PC-3 (cell line): ENCODE measurements at regions not wholly inside any gene's neighbourhood (a gene's known extent, or its start where the extent isn't known, plus 50 kb on each side); places are given as distances from the start of the nearest gene placed in this dataset.

Experiments
- ATAC-seq: fragments of 200-7000 bp; cut with Tn5 transposase; 2 replicates; pipeline ENCODE4 v1.9.1; 2020; ENCODE audit warnings: mild to moderate bottlenecking, moderate library complexity
- BruUV-seq: library from RNA; stranded (reverse); fragments of 400-500 nt; replicated peaks from 2 replicates; lab custom pipeline; 2021; lab: Mats Ljungman, UMichigan
- CTCF ChIA-PET: fragments of 300-600 bp; sonication (Branson Sonifier 250); formaldehyde crosslinking; loops from one replicate; lab custom pipeline; 2022; ENCODE audit warnings: antibody characterized with exemption; lab: Charles Lee
- POLR2A ChIA-PET: fragments of 300-600 bp; sonication (Branson Sonifier 250); formaldehyde crosslinking; loops from one replicate; lab custom pipeline; 2022; ENCODE audit warnings: antibody characterized with exemption; ENCODE audit not compliant: unreplicated experiment; lab: Charles Lee
- DNase-seq: peaks from one replicate; pipeline ENCODE4 v3.0.0-alpha.2; 2015
- H2AFZ ChIP-seq: fragments of 300-600 bp; sonication (generic); 2 replicates; pipeline ENCODE4 v1.6.0; 2016; ENCODE audit warnings: antibody characterized with exemption, low read length
- H3F3A ChIP-seq: fragments of 300-600 bp; sonication (generic); one replicate; pipeline ENCODE4 v1.6.0; 2017; ENCODE audit warnings: antibody characterized with exemption, low read length, control low read depth, mild to moderate bottlenecking; ENCODE audit not compliant: unreplicated experiment
- H3K27ac ChIP-seq: fragments of 300-600 bp; sonication (generic); 2 replicates; pipeline ENCODE4 v1.5.1; 2016; ENCODE audit warnings: mild to moderate bottlenecking, low read length
- H3K27me3 ChIP-seq: fragments of 300-600 bp; sonication (generic); 2 replicates; pipeline ENCODE4 v1.6.1; 2016; ENCODE audit warnings: low read length, mixed read lengths
- H3K36me3 ChIP-seq: fragments of 300-600 bp; sonication (generic); 2 replicates; pipeline ENCODE4 v1.6.1; 2016; ENCODE audit warnings: low read depth, mixed run types, low read length, mixed read lengths
- H3K4me1 ChIP-seq: fragments of 300-600 bp; sonication (generic); 2 replicates; pipeline ENCODE4 v1.5.1; 2016; ENCODE audit warnings: low read length; ENCODE audit not compliant: insufficient read depth
- H3K4me2 ChIP-seq: fragments of 300-600 bp; sonication (generic); 2 replicates; pipeline ENCODE4 v1.6.0; 2016; ENCODE audit warnings: low read length
- H3K4me3 ChIP-seq: fragments of 300-600 bp; sonication (generic); 2 replicates; pipeline ENCODE4 v1.5.1; 2016; ENCODE audit warnings: mild to moderate bottlenecking, low read length, mixed read lengths
- H3K79me2 ChIP-seq: fragments of 300-600 bp; sonication (generic); 2 replicates; pipeline ENCODE4 v1.6.1; 2017; ENCODE audit warnings: low read length, mixed read lengths
- H3K9ac ChIP-seq: fragments of 300-600 bp; sonication (generic); 2 replicates; pipeline ENCODE4 v1.6.0; 2016; ENCODE audit warnings: mild to moderate bottlenecking, low read length
- H3K9me2 ChIP-seq: fragments of 300-600 bp; sonication (generic); replicated peaks from 2 replicates; pipeline ENCODE4 v1.6.1; 2016; ENCODE audit warnings: mixed run types, low read length, mixed read lengths
- H3K9me3 ChIP-seq: fragments of 300-600 bp; sonication (generic); 2 replicates; pipeline ENCODE4 v1.6.1; 2016; ENCODE audit warnings: low read length, mixed read lengths
- H4K20me1 ChIP-seq: fragments of 300-600 bp; sonication (generic); 2 replicates; pipeline ENCODE4 v1.6.1; 2016; ENCODE audit warnings: low read length, mixed read lengths
- CTCF ChIP-seq: fragments of 300-600 bp; sonication (generic); conservative IDR thresholded peaks from 2 replicates; pipeline ENCODE4 v1.5.1; 2017; ENCODE audit warnings: antibody characterized with exemption, low read depth, mild to moderate bottlenecking, low read length
- EZH2 ChIP-seq: fragments of 300-600 bp; sonication (generic); IDR thresholded peaks from one replicate; pipeline ENCODE4 v1.6.1; 2017; ENCODE audit warnings: antibody characterized with exemption, mild to moderate bottlenecking, low read length; ENCODE audit not compliant: unreplicated experiment
- EZH2phosphoT487 ChIP-seq: fragments of 300-600 bp; sonication (generic); IDR thresholded peaks from 2 replicates; pipeline ENCODE4 v1.6.1; 2018; ENCODE audit warnings: mild to moderate bottlenecking, antibody characterized with exemption, low read length, borderline replicate concordance
- intact Hi-C: fragments of 100-400 bp; cut with micrococcal nuclease; formaldehyde crosslinking; loops from 2 replicates; pipeline ENCODE4 v1.9.0; 2023

GRCh38 chr2:59791004-59791618, 762.3 kb downstream of the BCL11A start:
- H3K9ac ChIP-seq = no peak overlapping the region
- intact Hi-C loops = no loop called here
- DNase-seq (no peak), ATAC-seq (no peak)
- no peaks in the 10 kb centered on the region for H3K36me3 ChIP-seq
- H4K20me1 ChIP-seq = no peaks in the 10 kb centered on the region
- no peaks in the 10 kb centered on the region for H3F3A ChIP-seq
- H3K27me3 ChIP-seq = peaks cover 16% of the 10 kb centered on the region
- CTCF ChIA-PET = no interaction called here
- POLR2A ChIA-PET = no interaction called here
- no peaks in the 10 kb centered on the region for H3K9me2 ChIP-seq
- no TSS peak for BruUV-seq
- TF ChIP-seq CTCF (no peak), EZH2 (no peak), EZH2phosphoT487 (no peak)
- H2AFZ ChIP-seq = no peak overlapping the region
- no peaks in the 10 kb centered on the region for H3K4me1 ChIP-seq
- no peak overlapping the region for H3K27ac ChIP-seq
- no peak overlapping the region for H3K4me3 ChIP-seq
- H3K79me2 ChIP-seq = no peaks in the 10 kb centered on the region
- H3K9me3 ChIP-seq = no peaks in the 10 kb centered on the region
- H3K4me2 ChIP-seq = no peak overlapping the region

GRCh38 chr2:59790186-59791003, 763.1 kb downstream of the BCL11A start:
- no TSS peak for BruUV-seq

More at GRCh38 chr2:59790186-59791003, 763.1 kb downstream of the BCL11A start:
- Histone ChIP-seq H3K4me3 (no peak overlapping the region), H3K9me2 (no peaks in the 10 kb centered on the region), H3K79me2 (no peaks in the 10 kb centered on the region), H4K20me1 (no peaks in the 10 kb centered on the region), H3K36me3 (no peaks in the 10 kb centered on the region), H3K4me1 (no peaks in the 10 kb centered on the region), H3K4me2 (no peak overlapping the region), H3K27ac (no peak overlapping the region), H3F3A (no peaks in the 10 kb centered on the region), H3K9me3 (no peaks in the 10 kb centered on the region), H3K27me3 (peaks cover 17% of the 10 kb centered on the region), H2AFZ (no peak overlapping the region), H3K9ac (no peak overlapping the region)
- TF ChIP-seq CTCF = no peak
- no peak for TF ChIP-seq EZH2phosphoT487
- no peak for TF ChIP-seq EZH2
- ChIA-PET CTCF (no interaction called here), POLR2A (no interaction called here)
- intact Hi-C loops = no loop called here
- ATAC-seq = no peak
- DNase-seq = no peak
